Mesothelial cell of epicardium (in vitro differentiated cells): ENCODE measurements at regions not wholly inside any gene's neighbourhood (a gene's known extent, or its start where the extent isn't known, plus 50 kb on each side); places are given as distances from the start of the nearest gene placed in this dataset.

Source experiments
- DNase-seq, 2 experiments: peaks; one replicate each; pipeline ENCODE4 v3.0.0; 2021; ENCODE audit warnings: low spot score in 2 of 2; ENCODE audit not compliant: unreplicated experiment in 2 of 2
- H3K27ac Mint-ChIP-seq: 2 replicates; pipeline ENCODE4 v1.8.0; 2021; ENCODE audit warnings: mixed read lengths
- H3K27me3 Mint-ChIP-seq: 2 replicates; pipeline ENCODE4 v1.8.0; 2021; ENCODE audit warnings: low read depth, mixed read lengths
- H3K36me3 Mint-ChIP-seq: 2 replicates; pipeline ENCODE4 v1.8.0; 2021; ENCODE audit warnings: mixed read lengths
- H3K4me1 Mint-ChIP-seq: 2 replicates; pipeline ENCODE4 v1.8.0; 2021; ENCODE audit warnings: mixed read lengths
- H3K4me3 Mint-ChIP-seq: 2 replicates; pipeline ENCODE4 v1.8.0; 2021; ENCODE audit warnings: mild to moderate bottlenecking, moderate library complexity, mixed read lengths
- H3K9me3 Mint-ChIP-seq: 2 replicates; pipeline ENCODE4 v1.8.0; 2021; ENCODE audit warnings: mixed read lengths
- TF ChIP-seq, protein P1 (sequence below): fragments of 200-600 bp; sonication (generic); IDR thresholded peaks from one replicate; pipeline ENCODE4 v1.5.0; 2021; ENCODE audit warnings: antibody characterized with exemption; ENCODE audit not compliant: unreplicated experiment

DNA sequence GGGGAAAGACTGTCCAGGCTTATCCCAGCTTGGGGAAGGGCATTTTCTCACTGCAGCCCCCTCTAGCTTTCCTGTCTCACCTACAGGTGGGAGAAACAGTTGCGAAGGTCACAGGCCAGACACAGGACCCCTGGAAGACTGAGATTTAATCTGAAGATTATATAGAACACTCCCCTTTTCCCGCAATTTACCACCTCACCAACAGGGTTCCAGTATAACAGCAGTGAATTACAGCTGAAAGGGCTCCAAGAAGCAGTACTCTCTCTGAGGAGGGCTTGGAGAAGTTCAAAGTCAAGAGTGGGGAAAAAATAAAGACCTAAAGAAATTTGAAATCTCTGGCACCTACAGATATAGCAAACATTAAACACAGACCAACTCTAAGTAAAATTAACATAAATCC, 111.9 kb downstream of the ANKRD60 start:
- TF ChIP-seq, protein P1, sequence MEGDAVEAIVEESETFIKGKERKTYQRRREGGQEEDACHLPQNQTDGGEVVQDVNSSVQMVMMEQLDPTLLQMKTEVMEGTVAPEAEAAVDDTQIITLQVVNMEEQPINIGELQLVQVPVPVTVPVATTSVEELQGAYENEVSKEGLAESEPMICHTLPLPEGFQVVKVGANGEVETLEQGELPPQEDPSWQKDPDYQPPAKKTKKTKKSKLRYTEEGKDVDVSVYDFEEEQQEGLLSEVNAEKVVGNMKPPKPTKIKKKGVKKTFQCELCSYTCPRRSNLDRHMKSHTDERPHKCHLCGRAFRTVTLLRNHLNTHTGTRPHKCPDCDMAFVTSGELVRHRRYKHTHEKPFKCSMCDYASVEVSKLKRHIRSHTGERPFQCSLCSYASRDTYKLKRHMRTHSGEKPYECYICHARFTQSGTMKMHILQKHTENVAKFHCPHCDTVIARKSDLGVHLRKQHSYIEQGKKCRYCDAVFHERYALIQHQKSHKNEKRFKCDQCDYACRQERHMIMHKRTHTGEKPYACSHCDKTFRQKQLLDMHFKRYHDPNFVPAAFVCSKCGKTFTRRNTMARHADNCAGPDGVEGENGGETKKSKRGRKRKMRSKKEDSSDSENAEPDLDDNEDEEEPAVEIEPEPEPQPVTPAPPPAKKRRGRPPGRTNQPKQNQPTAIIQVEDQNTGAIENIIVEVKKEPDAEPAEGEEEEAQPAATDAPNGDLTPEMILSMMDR = no peak
- Mint-ChIP-seq H3K4me1 (peaks cover 6% of the 10 kb centered on the region), H3K4me3 (no peak overlapping the region), H3K9me3 (peaks cover 34% of the 10 kb centered on the region), H3K36me3 (peaks cover 5% of the 10 kb centered on the region), H3K27me3 (peaks cover 13% of the 10 kb centered on the region), H3K27ac (no peak overlapping the region)
- DNase-seq = no peak

DNA sequence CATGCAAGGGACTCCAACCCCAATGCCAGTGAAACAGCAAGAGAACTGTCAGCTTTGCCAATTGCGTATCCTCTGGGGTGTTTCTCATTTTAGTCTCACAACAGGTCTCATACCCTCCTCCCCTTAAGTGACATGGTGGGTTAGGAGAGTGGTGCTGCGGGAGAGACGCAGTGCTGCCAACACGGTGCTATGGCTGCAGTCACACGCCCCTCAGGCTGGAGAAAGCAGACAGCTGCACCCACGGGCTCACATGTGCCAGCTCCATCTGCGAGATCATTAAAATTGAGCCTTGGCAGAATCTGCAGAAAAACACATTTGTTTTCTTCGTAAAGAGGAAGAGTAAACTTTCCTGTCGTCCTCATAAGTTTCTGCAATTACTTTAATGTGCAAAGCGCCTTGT, 114.7 kb downstream of the ANKRD60 start:
- H3K4me3 Mint-ChIP-seq = no peak overlapping the region
- no peak overlapping the region for H3K27ac Mint-ChIP-seq
- peaks cover 26% of the 10 kb centered on the region for H3K9me3 Mint-ChIP-seq
- TF ChIP-seq, protein P1 = no peak
- H3K27me3 Mint-ChIP-seq = peaks cover 3% of the 10 kb centered on the region
- H3K4me1 Mint-ChIP-seq = peaks cover 12% of the 10 kb centered on the region
- peaks cover 5% of the 10 kb centered on the region for H3K36me3 Mint-ChIP-seq
- DNase-seq = no peak

DNA sequence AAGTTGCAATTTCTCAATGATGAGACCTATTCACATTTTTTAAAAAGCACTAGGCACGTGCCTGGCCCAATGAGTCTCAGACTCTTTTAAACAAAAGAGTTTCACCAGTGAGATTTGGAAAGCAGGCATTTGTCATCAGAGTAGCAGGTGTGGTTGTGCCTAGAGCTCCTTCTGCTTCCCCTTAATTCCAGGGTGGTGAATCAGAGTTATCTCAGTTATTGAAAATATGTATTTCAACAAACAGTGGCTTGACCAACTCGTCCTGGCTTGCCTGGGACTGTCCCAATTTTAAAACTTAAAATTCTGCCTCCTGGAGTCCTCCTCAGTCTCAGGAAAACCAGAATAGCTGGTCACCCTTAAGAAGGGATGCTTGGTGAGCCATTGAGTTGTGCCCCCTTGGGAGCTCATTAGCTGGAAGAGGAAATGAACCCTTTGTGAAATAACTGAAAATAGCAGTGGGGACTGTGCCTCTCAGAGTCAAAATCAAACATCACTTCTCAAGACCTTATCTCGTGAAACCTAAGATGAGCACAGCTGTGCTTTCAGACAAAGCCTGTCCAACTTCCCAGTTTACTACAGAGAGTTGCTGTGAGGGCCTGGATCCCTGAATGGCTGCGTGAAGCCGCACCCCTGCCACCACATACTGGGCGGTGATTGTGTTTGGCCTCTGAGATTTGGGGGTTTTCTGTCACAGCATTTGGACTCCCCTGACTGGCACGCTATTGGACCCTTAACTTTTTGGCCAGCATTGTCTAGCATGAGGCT, 116.3 kb downstream of the ANKRD60 start:
- Mint-ChIP-seq H3K9me3 (peaks cover 14% of the 10 kb centered on the region), H3K27ac (peak overlapping the region; percentile 85), H3K36me3 (peaks cover 2% of the 10 kb centered on the region), H3K4me3 (no peak overlapping the region), H3K4me1 (peaks cover 17% of the 10 kb centered on the region), H3K27me3 (peaks cover 4% of the 10 kb centered on the region)
- DNase-seq = no peak
- TF ChIP-seq, protein P1 = no peak

DNA sequence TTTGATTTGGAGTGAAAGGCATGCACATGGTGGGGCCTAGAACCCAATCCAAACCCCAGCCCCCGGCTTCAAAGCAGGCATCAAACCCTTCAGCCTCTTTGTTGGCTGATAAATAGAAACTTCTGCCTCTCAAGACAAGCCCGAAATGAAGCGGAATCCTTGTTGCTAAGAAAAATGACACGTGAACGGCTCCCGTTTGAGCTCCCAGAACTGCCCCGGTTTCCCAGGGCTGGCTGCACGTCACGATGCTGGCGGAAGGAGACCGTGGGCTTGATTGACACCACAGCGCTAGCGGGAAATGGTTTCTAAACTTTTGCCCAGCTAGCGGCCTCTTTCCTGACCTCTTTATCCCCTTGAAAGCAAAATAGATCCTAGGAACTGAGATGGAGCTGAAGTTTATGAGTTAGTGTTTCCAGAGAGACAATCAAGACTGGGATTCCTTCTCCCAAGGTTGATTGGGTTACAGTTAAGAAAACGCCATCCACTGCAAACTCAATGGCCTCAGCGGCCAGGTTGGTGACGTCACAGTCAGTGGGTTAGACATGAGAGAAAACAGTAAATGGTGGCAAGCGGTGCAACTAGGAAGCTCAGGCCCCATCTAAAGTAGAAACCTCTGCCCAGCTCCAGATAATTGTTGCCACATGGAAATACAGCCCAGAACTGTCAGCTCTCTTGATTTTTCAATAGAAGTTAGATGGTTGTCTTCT, 117.0 kb downstream of the ANKRD60 start:
- H3K36me3 Mint-ChIP-seq = no peaks in the 10 kb centered on the region
- peaks cover 7% of the 10 kb centered on the region for H3K9me3 Mint-ChIP-seq
- DNase-seq = no peak
- TF ChIP-seq, protein P1 = no peak
- no peak overlapping the region for H3K4me3 Mint-ChIP-seq
- H3K4me1 Mint-ChIP-seq = peaks cover 17% of the 10 kb centered on the region
- peak overlapping the region; percentile 39 for H3K27ac Mint-ChIP-seq
- peaks cover 8% of the 10 kb centered on the region for H3K27me3 Mint-ChIP-seq

DNA sequence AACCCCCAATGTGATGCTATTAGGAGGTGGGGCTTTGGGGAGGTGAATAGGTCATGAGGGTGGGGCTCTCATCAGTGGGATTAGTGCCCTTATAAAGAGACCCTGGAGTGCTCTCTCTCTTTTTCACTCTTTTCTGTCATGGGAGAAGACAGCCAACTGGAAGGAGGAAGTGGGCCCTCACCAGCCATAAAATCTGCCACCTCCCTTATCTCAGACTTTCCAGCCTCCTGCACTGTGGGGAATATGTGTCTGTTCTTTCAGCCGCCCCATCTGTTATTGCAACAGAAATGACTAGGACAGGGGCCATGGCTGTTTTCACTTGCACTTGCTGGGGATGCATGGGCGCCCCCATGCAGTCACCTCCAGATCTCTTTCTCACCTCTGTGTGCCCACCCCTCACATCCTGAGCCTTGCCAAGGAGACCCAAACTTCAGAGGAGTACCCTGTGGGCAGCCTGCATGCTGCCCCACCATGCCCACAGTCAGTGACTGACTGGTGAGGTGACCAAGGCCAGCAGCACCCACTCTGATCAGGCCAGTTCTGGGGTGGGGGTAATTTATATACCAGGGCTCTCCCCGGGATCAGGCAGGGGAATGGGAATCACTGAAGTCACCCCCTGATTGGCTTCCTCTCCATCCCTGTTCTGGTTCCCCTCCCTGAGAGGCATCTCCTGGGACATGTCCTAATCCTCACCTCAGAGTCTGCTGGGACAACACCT, 118.4 kb downstream of the ANKRD60 start:
- TF ChIP-seq, protein P1 = no peak
- no peak overlapping the region for H3K4me3 Mint-ChIP-seq
- peaks cover 17% of the 10 kb centered on the region for H3K4me1 Mint-ChIP-seq
- H3K36me3 Mint-ChIP-seq = no peaks in the 10 kb centered on the region
- DNase-seq = no peak
- H3K27me3 Mint-ChIP-seq = peaks cover 5% of the 10 kb centered on the region
- peaks cover 11% of the 10 kb centered on the region for H3K9me3 Mint-ChIP-seq
- H3K27ac Mint-ChIP-seq = no peak overlapping the region
